ENCODE measurements at regions not wholly inside any gene's neighbourhood (a gene's known extent, or its start where the extent isn't known, plus 50 kb on each side); places are given as distances from the start of the nearest gene placed in this dataset.

GRCh38 chr2:157068237-157068636 lies 189.3 kb upstream of the GALNT5 start:
- Histone ChIP-seq H3K36me3 (no peaks in the 10 kb centered on the region), H3K27me3 (no peaks in the 10 kb centered on the region), H3K4me3 (no peak overlapping the region), H3K4me1 (no peaks in the 10 kb centered on the region), H3K27ac (no peak overlapping the region), H3K9me3 (peaks cover 0 to 10% (median 0%) of the 10 kb centered on the region in 11 donors)
- intact Hi-C loops (cut with DNase I): no loop called here
- no peak for TF ChIP-seq CTCF (IDR thresholded peaks at IDR 0.05)
- WGBS, 2 donors: 78 to 80% methylated on average over 1 of the region's 1 CpG
- no peak for DNase-seq
- no peak for ATAC-seq

GRCh38 chr2:157075924-157076323 lies 181.6 kb upstream of the GALNT5 start:
- Histone ChIP-seq H3K9me3 (peaks cover 0 to 15% (median 0%) of the 10 kb centered on the region in 11 donors), H3K27ac (no peak overlapping the region), H3K36me3 (no peaks in the 10 kb centered on the region), H3K4me1 (peaks cover 0 to 7% (median 0%) of the 10 kb centered on the region in 9 donors), H3K4me3 (no peak overlapping the region), H3K27me3 (no peaks in the 10 kb centered on the region)
- intact Hi-C loops (cut with DNase I): no loop called here
- DNase-seq: no peak
- WGBS, 2 donors: 54% methylated on average over 2 of the region's 2 CpGs
- ATAC-seq: no peak
- TF ChIP-seq CTCF (IDR thresholded peaks at IDR 0.05): no peak

- Histone ChIP-seq H3K36me3 (no peaks in the 10 kb centered on the region), H3K4me1 (peaks cover 0 to 7% (median 0%) of the 10 kb centered on the region in 9 donors), H3K27me3 (no peaks in the 10 kb centered on the region), H3K27ac (no peak overlapping the region), H3K4me3 (no peak overlapping the region), H3K9me3 (peaks cover 0 to 15% (median 0%) of the 10 kb centered on the region in 11 donors)
- no peak for DNase-seq
- ATAC-seq: no peak
- no peak for TF ChIP-seq CTCF (IDR thresholded peaks at IDR 0.05)
- WGBS, 2 donors: 76 to 79% methylated on average over 3 of the region's 3 CpGs
- intact Hi-C loops (cut with DNase I): no loop called here
Observed at GRCh38 chr2:157076526-157077161, 180.9 kb upstream of the GALNT5 start.

- no peak overlapping the region for H3K27ac ChIP-seq
- DNase-seq (no peak), ATAC-seq (no peak)
- no peaks in the 10 kb centered on the region for H3K36me3 ChIP-seq
- H3K9me3 ChIP-seq: peaks cover 0 to 7% (median 0%) of the 10 kb centered on the region in 11 donors
- no peak overlapping the region for H3K4me3 ChIP-seq
- H3K4me1 ChIP-seq: peaks cover 0 to 7% (median 0%) of the 10 kb centered on the region in 9 donors
- no peaks in the 10 kb centered on the region for H3K27me3 ChIP-seq
- no peak for TF ChIP-seq CTCF (IDR thresholded peaks at IDR 0.05)
- intact Hi-C loops (cut with DNase I): no loop called here
Observed at GRCh38 chr2:157077753-157078350, 179.7 kb upstream of the GALNT5 start.
